Stimulated activated naive CD8-positive, alpha-beta T cell treated with anti-CD3 and anti-CD28 coated beads, Interleukin-15, Interleukin-2, amounts not matched to agents 100 ng/mL and 50 ng/mL, for 24 hours (primary cell): ENCODE measurements at regions not wholly inside any gene's neighbourhood (a gene's known extent, or its start where the extent isn't known, plus 50 kb on each side); places are given as distances from the start of the nearest gene placed in this dataset.
A peak's percentile ranks its signal among the peaks of the same experiment; 100 is the strongest.

Experiments
- H3K27ac Mint-ChIP-seq: one replicate; pipeline ENCODE4 v1.8.0; 2021; ENCODE audit warnings: mild to moderate bottlenecking, mixed read lengths
- H3K27me3 Mint-ChIP-seq: one replicate; pipeline ENCODE4 v1.8.0; 2021; ENCODE audit warnings: mixed read lengths
- H3K36me3 Mint-ChIP-seq: one replicate; pipeline ENCODE4 v1.8.0; 2021; ENCODE audit warnings: low read depth, mixed read lengths
- H3K4me1 Mint-ChIP-seq: one replicate; pipeline ENCODE4 v1.8.0; 2021; ENCODE audit warnings: low read depth, mixed read lengths
- H3K4me3 Mint-ChIP-seq: one replicate; pipeline ENCODE4 v1.8.0; 2021; ENCODE audit warnings: mild to moderate bottlenecking, mixed read lengths
- H3K9me3 Mint-ChIP-seq: one replicate; pipeline ENCODE4 v1.8.0; 2021; ENCODE audit warnings: mixed read lengths

DNA sequence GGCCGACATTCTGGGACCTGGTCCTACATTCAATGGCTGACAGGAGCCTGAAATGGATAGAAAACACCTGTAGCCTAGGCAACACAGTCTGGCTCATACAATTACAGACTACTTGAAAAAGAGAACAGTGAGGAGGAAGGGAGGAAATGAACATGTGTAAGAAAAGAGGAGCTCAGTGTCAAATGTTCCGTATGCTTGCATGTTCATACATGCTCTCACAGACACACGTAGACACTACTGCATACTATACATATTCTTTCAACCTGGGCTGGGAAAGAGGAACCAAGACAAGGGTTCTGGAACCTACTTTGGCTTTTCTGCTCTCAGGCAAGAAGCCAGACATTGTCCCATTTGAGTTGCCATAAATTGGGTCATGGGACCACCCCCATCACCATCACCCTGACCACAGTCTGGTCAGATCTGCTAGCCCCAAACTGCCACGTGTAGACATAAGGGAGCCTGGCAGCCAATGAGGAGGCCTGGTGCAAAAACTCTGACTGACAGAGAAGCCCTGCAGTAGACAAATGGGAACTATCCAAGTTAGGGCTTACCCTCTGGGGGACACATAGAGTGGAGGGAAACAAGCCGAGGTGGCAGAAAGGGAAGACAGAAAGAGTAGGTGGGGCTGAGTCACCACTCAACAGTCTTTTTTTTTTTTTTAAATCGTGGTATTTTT is 310.0 kb downstream of the SHQ1 start:
- Mint-ChIP-seq H3K4me1 (peaks cover 40% of the 10 kb centered on the region), H3K27ac (peak overlapping the region; percentile 76), H3K27me3 (peaks cover 15% of the 10 kb centered on the region), H3K9me3 (peaks cover 16% of the 10 kb centered on the region), H3K36me3 (peaks cover 10% of the 10 kb centered on the region), H3K4me3 (no peak overlapping the region)

DNA sequence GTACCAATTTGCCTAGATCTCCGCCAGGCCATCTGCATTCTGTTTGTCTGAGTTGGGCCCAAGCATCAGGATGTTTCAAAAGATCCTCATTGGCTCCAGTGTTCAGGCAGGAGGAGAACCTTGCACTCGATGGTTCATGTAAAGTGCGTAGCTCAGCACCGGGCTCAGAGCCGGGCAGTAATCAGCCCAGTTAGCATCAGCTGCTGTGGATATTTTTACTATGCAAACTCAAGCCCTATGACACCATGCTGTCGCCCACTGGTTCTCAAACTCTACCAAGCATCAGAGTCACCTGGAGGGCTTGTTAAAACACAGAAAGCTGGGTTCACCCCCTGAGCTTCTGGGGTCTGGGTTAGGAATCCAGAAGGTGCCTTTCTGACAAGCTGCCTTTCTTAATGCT is 310.8 kb downstream of the SHQ1 start:
- H3K27me3 Mint-ChIP-seq = peaks cover 15% of the 10 kb centered on the region

DNA sequence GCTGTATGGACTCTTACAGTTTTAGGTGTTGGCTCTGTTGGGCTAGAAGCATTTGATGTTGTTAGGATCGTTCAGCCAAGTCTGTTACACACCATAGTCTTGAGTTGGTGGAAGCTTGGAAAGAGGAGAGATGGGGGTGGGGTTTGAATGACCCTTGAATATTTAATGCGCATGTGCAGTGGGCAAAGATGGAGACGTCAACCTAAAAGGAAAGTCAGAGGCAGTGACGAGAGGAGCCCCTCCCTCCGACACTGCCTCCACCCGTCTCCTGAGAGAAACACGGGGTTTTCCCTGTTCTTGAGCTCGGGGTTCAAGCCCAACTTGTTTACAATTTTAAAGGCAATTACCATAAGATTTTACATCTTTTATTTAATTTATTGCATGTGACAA is 311.4 kb downstream of the SHQ1 start:
- peaks cover 9% of the 10 kb centered on the region for H3K36me3 Mint-ChIP-seq
- H3K4me3 Mint-ChIP-seq = no peak overlapping the region
- H3K9me3 Mint-ChIP-seq = peaks cover 16% of the 10 kb centered on the region
- peaks cover 33% of the 10 kb centered on the region for H3K4me1 Mint-ChIP-seq
- no peak overlapping the region for H3K27ac Mint-ChIP-seq
- peaks cover 20% of the 10 kb centered on the region for H3K27me3 Mint-ChIP-seq

More for the DNA sequence above, 310.8 kb downstream of the SHQ1 start:
- Mint-ChIP-seq H3K27ac (no peak overlapping the region), H3K4me1 (peaks cover 33% of the 10 kb centered on the region), H3K9me3 (peaks cover 16% of the 10 kb centered on the region), H3K36me3 (peaks cover 10% of the 10 kb centered on the region), H3K4me3 (no peak overlapping the region)

DNA sequence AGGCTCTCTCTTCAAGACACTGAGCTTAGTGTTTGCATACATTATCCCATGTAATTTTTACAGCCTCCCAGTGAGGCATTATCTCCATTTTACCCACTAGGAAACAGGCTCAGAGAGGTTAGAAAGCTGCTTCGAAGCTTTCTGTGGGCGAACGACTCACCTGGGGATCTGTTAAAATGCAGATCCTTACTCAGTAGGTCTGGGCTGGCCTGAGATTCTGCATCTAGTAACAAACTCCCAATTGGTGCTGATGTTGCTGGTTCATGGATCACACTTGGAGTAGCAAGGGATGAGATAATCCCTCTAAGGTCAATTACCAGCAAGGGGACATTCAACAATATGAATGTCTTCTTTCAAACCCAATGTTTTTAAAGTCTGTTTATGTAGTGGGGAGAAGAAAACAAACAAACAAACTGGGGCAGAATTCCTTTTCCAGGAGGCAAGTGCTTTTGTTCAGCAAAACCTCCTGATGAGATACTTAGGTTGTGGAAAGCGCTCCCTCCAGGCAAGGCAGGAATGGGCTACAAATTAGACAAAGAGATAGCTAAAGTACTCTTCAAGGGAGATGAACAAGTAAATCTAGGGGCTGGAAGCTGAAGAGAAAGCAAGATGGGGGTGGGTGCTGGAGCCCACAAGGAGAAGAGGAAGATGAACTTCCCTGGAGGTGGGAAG is 311.9 kb downstream of the SHQ1 start:
- Mint-ChIP-seq H3K27ac (no peak overlapping the region), H3K4me3 (no peak overlapping the region), H3K27me3 (peaks cover 20% of the 10 kb centered on the region), H3K36me3 (peaks cover 6% of the 10 kb centered on the region), H3K9me3 (peaks cover 10% of the 10 kb centered on the region), H3K4me1 (peaks cover 33% of the 10 kb centered on the region)

DNA sequence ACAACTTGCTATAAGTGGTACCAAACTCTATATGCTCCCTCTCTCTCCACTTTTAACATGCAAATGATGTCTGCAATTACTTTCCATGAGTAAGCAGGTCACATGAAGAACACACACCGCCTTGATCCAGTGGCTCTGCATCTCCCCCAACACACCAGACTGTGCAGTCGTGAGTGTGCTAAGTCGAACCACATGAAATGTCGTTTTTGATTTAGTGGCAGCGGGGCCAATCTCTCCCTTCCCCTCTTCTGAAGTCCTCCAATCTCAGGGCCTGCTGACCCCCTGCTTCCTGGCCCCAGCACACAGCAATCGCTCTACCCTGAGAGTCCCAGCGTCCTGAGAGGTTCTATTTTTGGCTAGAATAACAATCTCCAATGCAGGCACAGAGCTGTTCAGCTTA is 312.5 kb downstream of the SHQ1 start:
- Mint-ChIP-seq H3K27me3 (peaks cover 20% of the 10 kb centered on the region), H3K27ac (no peak overlapping the region), H3K4me1 (peaks cover 33% of the 10 kb centered on the region), H3K36me3 (peaks cover 6% of the 10 kb centered on the region), H3K9me3 (peaks cover 7% of the 10 kb centered on the region), H3K4me3 (no peak overlapping the region)

DNA sequence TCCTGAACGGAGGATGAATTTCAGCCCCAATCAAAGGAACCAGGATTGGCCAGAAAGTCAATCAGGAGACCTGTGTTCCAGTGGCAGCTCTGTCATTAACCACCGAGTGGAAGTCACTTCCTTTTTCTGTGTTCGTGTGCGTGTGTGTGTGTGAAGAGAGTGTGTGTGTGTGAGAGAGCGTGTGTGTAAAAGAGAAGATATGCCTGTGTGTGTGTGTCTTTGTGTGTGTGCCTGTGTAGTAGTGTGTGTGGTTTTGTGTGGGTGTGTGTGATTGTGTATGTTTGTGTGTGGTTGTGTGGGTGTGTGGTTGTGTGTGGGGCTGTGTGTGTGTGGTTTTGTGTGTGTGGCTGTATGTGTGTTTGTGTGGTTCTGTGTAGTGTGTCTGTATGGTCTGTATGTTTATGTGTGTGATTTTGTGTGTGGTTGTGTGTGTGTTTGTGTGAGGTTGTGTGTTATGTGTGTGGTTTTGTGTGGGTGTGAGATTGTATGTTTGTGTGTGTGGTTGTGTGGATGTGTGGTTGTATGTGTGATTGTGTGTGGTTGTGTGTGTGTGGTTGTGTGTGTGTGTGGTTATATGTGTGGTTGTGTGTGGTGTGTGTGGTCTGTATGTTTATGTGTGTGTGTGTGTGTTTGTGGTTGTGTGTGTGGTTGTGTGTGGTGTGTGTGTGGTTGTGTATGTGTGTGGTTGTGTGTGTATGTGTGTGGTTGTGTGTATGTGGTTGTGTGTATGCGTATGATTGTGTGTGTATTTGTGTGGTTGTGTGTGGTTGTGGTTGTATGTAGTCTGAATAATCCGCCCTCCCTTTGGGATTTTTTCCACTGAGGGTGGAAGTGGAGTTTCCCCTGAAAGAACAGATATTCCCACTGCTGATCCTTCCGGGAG is 314.4 kb downstream of the SHQ1 start:
- Mint-ChIP-seq H3K4me1 (peaks cover 26% of the 10 kb centered on the region), H3K27me3 (peaks cover 20% of the 10 kb centered on the region), H3K9me3 (peaks cover 7% of the 10 kb centered on the region), H3K27ac (peak overlapping the region; percentile 67), H3K36me3 (peaks cover 6% of the 10 kb centered on the region), H3K4me3 (no peak overlapping the region)

DNA sequence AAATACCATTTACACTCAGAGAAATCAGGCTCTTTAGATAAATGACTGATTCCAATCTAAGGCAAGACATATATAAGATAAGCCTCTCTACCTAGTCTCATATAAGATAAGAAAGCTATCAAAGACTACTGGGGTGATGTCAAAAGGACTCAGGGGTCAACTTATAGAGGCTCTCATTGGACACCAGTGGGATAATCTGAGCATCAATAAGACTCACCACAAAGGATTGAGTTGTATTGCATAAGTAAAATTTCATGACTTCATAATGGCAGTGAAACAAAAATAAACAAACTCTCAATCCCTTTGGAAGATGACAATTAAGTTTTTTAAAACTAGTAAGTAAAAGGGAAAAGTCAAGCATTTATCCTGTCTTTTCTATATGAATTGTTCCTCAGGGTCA is 317.8 kb downstream of the SHQ1 start:
- Mint-ChIP-seq H3K4me3 (no peak overlapping the region), H3K4me1 (peaks cover 8% of the 10 kb centered on the region), H3K27me3 (peaks cover 23% of the 10 kb centered on the region), H3K27ac (no peak overlapping the region), H3K9me3 (peaks cover 7% of the 10 kb centered on the region), H3K36me3 (peaks cover 6% of the 10 kb centered on the region)

DNA sequence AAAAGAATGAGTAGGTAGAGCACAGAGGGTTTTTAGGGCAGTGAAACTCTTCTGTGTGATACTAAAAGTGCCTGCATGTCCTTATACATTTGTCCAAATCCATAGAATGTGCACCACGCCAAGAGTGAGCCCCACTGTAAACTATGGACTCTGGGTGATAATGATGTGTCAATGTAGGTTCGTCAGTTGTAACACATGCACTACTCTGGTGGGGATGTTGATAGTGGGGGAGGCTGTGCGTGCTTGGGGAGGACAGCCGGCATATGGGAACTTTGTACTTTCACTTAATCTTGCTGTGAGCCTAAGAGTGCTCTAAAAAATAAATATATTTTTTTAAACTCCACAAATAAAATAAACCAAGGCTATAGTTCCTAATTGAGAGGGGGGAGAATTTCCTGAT is 319.2 kb downstream of the SHQ1 start:
- peaks cover 23% of the 10 kb centered on the region for H3K27me3 Mint-ChIP-seq
- H3K27ac Mint-ChIP-seq = no peak overlapping the region
- peaks cover 8% of the 10 kb centered on the region for H3K4me1 Mint-ChIP-seq
- peaks cover 6% of the 10 kb centered on the region for H3K36me3 Mint-ChIP-seq
- no peak overlapping the region for H3K4me3 Mint-ChIP-seq
- H3K9me3 Mint-ChIP-seq = peaks cover 7% of the 10 kb centered on the region

DNA sequence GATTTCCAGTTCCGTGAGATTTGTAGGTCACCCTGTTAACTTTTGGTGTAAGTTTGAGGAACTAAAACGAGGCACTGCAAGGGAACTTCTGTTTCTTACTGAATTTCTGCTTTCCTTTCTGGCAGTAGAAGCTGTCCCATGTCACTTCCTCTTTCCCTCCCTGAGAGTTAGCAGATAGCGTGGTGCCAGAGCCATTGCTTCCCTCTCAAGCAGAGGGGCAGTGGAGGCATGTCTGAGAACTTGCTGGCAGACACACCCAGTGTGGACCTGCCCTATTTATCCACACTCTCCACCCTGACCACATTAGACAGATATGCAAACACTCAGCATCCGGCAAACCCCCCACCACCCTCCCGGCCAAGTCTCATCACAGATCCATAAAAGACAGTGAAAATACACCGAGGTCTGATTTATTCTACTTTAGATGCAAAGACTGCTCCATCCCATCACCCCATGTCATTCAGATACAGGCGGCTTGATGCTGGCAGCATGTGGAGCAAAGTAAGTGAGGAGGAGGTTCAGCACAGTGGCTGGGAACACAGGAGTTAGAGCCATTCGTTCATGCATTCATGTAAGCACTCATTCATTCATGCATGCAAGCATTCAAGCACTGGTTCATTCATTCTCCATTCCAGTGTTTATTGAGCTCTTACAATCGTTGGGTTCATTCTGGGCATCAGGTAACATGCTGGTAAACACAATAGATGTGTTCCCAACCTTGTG is 324.7 kb downstream of the SHQ1 start:
- H3K4me3 Mint-ChIP-seq = peak overlapping the region; percentile 9
- H3K4me1 Mint-ChIP-seq = peaks cover 45% of the 10 kb centered on the region
- peaks cover 5% of the 10 kb centered on the region for H3K27me3 Mint-ChIP-seq
- H3K27ac Mint-ChIP-seq = peak overlapping the region; percentile 24
- H3K36me3 Mint-ChIP-seq = no peaks in the 10 kb centered on the region
- no peaks in the 10 kb centered on the region for H3K9me3 Mint-ChIP-seq

DNA sequence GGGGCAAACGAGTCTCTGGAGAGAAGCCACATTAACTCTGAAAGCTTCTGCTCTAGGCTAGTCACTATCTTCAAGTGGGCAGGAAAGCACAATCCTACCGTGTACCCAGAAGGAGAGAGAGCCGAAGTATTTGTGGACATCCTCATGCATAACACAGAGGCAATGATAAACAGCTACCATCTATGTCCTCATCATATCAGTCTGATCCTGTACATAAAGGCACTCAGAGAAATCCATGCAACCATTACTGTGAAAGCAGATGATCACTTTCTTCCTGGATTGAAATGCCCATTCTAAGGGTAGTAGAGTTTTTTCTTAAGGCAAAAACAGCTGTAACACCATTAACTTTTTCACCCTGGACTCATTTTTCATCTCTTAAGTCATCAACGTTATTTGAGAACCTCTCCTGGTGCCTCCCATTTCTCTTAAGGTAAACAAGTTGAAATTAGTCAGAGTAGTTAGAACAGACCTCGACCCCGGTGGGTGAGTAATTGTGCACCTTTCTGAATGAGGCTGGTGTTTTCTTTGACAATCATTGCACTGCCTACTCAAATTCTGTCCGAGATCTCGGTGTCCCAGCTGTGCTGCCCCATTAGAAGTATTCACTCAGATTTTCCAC is 327.4 kb downstream of the SHQ1 start:
- no peaks in the 10 kb centered on the region for H3K36me3 Mint-ChIP-seq
- no peaks in the 10 kb centered on the region for H3K9me3 Mint-ChIP-seq
- H3K27ac Mint-ChIP-seq = peak overlapping the region; percentile 82
- H3K4me3 Mint-ChIP-seq = peak overlapping the region; percentile 39
- no peaks in the 10 kb centered on the region for H3K27me3 Mint-ChIP-seq
- peaks cover 45% of the 10 kb centered on the region for H3K4me1 Mint-ChIP-seq

DNA sequence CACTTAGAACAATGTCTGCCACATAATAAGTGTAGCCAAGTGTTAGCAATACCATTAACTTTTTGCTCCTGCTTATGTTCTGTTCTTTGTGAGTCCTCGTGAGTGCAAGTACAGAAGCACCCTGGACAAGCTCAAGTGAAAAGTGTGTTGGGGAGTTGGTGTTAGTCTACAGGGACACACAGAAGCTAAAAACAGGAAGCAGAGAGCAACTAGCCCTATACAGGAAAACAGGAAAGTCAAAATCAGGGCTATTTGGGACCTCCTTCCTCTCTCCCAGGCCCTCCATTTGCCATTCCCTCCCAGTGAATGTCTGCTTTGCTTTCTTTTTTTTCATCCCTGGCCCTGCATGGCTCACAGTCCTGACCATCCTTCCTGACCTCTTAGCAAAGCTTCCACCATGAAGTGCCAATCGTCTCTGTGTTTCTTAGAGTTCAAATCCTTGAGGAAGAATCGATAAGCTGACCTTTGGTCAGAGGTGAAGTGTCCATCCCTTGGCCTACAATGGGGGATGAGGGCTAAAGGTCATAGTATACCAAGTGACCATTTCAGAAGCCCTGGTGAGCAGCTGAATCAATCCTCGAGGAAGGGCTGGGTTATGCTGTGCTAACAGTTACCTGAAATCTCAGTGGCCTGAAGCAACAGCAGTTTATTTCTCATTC is 328.2 kb downstream of the SHQ1 start:
- H3K27me3 Mint-ChIP-seq = no peaks in the 10 kb centered on the region
- H3K27ac Mint-ChIP-seq = peak overlapping the region; percentile 82
- H3K4me3 Mint-ChIP-seq = no peak overlapping the region
- peaks cover 45% of the 10 kb centered on the region for H3K4me1 Mint-ChIP-seq
- no peaks in the 10 kb centered on the region for H3K9me3 Mint-ChIP-seq
- H3K36me3 Mint-ChIP-seq = no peaks in the 10 kb centered on the region

DNA sequence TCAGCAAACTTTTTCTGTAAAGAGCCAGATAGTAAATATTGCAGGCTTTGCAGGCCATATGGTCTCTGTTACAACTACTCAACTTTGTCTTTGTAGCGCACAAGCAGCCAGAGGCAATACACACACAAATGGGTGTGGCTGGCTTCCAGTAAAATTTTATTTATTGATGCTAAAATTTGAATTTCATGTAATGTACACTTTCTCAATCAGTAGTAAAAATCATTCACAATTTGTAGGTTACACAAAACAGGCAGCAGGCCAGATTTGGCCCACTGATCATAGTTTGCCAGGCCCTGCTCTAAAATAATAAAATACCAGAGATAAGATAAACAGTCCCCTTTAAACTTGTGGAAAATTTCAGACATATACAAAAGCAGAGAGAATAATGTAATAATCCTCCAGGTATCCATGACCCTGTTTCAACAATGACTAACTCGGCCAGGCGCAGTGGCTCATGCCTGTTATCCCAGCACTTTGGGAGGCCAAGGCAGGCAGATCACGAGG is 330.3 kb downstream of the SHQ1 start:
- Mint-ChIP-seq H3K4me3 (no peak overlapping the region), H3K4me1 (peaks cover 33% of the 10 kb centered on the region), H3K27ac (no peak overlapping the region), H3K9me3 (no peaks in the 10 kb centered on the region), H3K36me3 (no peaks in the 10 kb centered on the region), H3K27me3 (no peaks in the 10 kb centered on the region)

DNA sequence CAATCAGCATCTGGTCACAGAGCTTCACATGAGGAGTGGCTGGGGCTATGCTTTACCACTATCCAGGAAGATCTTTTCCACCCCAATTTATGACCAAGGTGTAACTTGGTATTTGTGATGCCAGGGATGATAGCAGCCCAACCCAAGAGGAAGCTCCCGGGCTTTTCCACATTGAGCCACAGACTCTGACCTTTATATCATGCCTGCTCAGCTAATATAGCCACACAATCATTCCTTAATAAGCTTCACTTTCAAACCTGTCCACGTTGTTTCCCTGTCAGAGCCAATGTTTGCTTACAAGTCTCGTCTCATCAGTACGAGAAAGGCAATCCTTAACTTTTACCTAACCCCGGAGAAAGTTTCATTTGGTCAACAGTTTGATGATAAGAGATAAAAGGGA is 330.9 kb downstream of the SHQ1 start:
- Mint-ChIP-seq H3K36me3 (no peaks in the 10 kb centered on the region), H3K27me3 (no peaks in the 10 kb centered on the region), H3K4me3 (no peak overlapping the region), H3K4me1 (peaks cover 27% of the 10 kb centered on the region), H3K9me3 (no peaks in the 10 kb centered on the region), H3K27ac (no peak overlapping the region)

DNA sequence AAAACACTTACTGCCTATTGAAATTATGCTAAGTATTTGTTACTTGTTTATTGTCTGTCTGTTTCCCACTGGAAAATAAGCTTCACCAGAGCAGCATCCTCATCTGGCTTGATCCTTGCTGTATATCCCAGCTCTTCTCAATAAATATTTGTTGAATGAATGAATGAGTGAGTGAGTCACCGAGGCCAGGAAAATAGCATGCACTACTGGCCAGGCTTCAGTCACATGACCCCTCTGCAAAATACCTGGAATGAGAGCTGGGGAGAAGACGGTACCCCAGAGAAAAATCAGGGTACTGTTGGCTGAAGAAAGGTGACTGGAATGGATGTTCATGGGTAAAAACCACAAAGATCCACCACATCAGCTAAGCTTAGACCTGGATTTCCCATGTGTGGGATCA is 331.9 kb downstream of the SHQ1 start:
- Mint-ChIP-seq H3K27ac (no peak overlapping the region), H3K36me3 (no peaks in the 10 kb centered on the region), H3K4me1 (peaks cover 17% of the 10 kb centered on the region), H3K9me3 (no peaks in the 10 kb centered on the region), H3K4me3 (no peak overlapping the region), H3K27me3 (no peaks in the 10 kb centered on the region)
